Activated CD8-positive, alpha-beta T cell treated with anti-CD3 and anti-CD28 coated beads, Interleukin-2, amount 10 ng/mL, durations not matched to agents 7 days and 5 days (primary cell): ENCODE measurements at regions not wholly inside any gene's neighbourhood (a gene's known extent, or its start where the extent isn't known, plus 50 kb on each side); places are given as distances from the start of the nearest gene placed in this dataset.

Experiments
- ATAC-seq: fragments of 150-1000 bp; cut with Tn5 transposase; one replicate; pipeline ENCODE4 v1.10.0; 2021; ENCODE audit warnings: moderate library complexity
- CTCF ChIA-PET: fragments of 350-600 bp; sonication (Branson Sonifier 250); formaldehyde crosslinking; loops from one replicate; lab custom pipeline; 2021; ENCODE audit warnings: antibody characterized with exemption; lab: Charles Lee
- POLR2A ChIA-PET: fragments of 350-600 bp; sonication (Branson Sonifier 250); formaldehyde crosslinking; loops from one replicate; lab custom pipeline; 2021; ENCODE audit warnings: antibody characterized with exemption; lab: Charles Lee
- DNase-seq: peaks from one replicate; pipeline ENCODE4 v3.0.0-alpha.2; 2020
- H3K27ac Mint-ChIP-seq: one replicate; pipeline ENCODE4 v1.8.0; 2021; ENCODE audit warnings: mild to moderate bottlenecking, mixed read lengths
- H3K27me3 Mint-ChIP-seq: one replicate; pipeline ENCODE4 v1.8.0; 2021; ENCODE audit warnings: low read depth, mixed read lengths
- H3K36me3 Mint-ChIP-seq: one replicate; pipeline ENCODE4 v1.8.0; 2021; ENCODE audit warnings: low read depth, mixed read lengths
- H3K4me1 Mint-ChIP-seq: one replicate; pipeline ENCODE4 v1.8.0; 2021; ENCODE audit warnings: low read depth, mixed read lengths
- H3K4me3 Mint-ChIP-seq: one replicate; pipeline ENCODE4 v1.8.0; 2021; ENCODE audit warnings: mild to moderate bottlenecking, mixed read lengths
- H3K9me3 Mint-ChIP-seq: one replicate; pipeline ENCODE4 v1.8.0; 2022; ENCODE audit warnings: mixed read lengths; ENCODE audit not compliant: insufficient read depth

DNA sequence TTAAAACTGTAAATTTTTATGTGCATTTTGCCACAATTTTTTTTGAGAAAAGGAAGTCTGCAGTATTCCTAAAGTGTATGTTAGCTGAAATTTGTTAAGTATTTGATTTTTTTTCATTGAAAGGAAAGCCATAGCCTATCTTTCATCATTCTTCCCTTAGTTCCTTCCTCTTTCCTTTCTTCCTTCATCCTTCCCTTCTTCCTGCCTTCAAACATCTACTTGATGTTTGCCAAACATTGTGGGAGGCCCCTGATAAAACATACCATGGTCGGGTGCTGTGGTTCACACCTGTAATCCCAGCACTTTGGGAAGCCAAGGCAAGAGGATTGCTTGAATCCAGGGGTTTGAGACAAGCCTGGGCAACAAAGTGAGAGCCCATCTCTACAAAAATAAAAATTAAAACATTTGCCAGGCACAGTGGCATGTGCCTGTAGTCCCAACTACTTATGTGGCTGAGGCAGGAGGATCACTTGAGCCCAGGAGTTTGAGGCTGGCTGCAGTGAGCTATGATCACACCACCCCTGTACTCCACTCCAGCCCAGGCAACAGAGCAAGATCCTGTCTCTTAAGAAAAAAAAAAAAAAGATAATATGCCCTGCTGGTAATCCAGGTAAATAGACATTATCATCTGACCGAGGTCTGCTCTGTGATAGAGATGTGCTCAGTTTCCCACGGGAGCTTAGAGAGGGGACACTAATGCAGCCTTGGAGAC, 62.9 kb upstream of the FOXN2 start:
- ChIA-PET CTCF (no interaction called here), POLR2A (interaction anchor here (0.7 kb wide), 1 partner anchor 311 kb away, joined by 3 read pairs; no protein-coding TSS in a partner anchor)
- H3K9me3 Mint-ChIP-seq = no peaks in the 10 kb centered on the region
- DNase-seq (no peak), ATAC-seq (no peak)
- H3K27me3 Mint-ChIP-seq = no peaks in the 10 kb centered on the region
- no peak overlapping the region for H3K4me3 Mint-ChIP-seq
- peaks cover 9% of the 10 kb centered on the region for H3K4me1 Mint-ChIP-seq
- no peaks in the 10 kb centered on the region for H3K36me3 Mint-ChIP-seq
- no peak overlapping the region for H3K27ac Mint-ChIP-seq

DNA sequence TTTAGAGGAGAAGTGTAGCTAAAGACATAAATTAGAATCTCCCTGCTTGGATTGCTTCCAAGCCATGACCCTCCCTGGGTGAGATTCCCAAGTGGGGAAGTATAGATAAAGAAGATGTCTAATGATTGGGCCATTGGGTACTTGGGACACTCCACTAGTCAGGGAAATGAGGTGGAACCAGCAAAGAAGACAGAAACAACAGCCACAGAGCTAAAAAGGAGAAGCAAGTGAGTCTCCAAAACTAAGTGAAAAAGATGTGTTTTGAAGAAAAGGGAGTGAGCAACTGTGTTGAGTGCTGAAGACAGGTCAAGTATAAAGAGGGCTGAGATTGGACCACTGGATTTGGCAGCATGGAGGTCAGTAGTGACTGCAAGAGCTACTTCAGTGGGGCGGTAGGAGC, 61.2 kb upstream of the FOXN2 start:
- H3K27ac Mint-ChIP-seq = no peak overlapping the region
- H3K36me3 Mint-ChIP-seq = no peaks in the 10 kb centered on the region
- no peak overlapping the region for H3K4me3 Mint-ChIP-seq
- no peaks in the 10 kb centered on the region for H3K27me3 Mint-ChIP-seq
- ChIA-PET POLR2A (no interaction called here), CTCF (interaction anchor here (1.0 kb wide), 1 partner anchor 13 kb away, joined by 3 read pairs; no protein-coding TSS in a partner anchor)
- no peaks in the 10 kb centered on the region for H3K9me3 Mint-ChIP-seq
- ATAC-seq (no peak), DNase-seq (no peak)
- H3K4me1 Mint-ChIP-seq = peaks cover 8% of the 10 kb centered on the region

DNA sequence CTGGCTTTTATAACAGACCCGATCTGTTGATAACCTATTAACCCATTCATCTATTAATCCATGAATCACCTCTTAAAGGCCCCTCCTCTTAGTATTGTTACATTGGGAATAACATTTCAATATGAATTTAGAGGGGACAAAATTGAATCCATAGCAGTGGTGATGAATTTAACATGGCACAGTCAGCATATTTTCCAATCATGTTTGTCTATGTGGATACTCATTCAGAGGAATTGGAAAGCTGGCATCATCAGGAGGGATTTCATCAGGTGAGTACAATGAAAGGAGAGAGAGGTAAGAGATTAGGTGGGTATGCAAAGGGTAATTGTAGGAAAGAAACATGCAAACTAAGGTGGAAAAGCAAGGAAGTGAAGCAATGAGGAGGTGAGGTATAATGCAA, 59.6 kb upstream of the FOXN2 start:
- Mint-ChIP-seq H3K27ac (no peak overlapping the region), H3K27me3 (no peaks in the 10 kb centered on the region), H3K9me3 (no peaks in the 10 kb centered on the region), H3K4me1 (peaks cover 4% of the 10 kb centered on the region), H3K4me3 (no peak overlapping the region), H3K36me3 (no peaks in the 10 kb centered on the region)
- DNase-seq (no peak), ATAC-seq (no peak)
- POLR2A ChIA-PET = no interaction called here
- CTCF ChIA-PET = no interaction called here

DNA sequence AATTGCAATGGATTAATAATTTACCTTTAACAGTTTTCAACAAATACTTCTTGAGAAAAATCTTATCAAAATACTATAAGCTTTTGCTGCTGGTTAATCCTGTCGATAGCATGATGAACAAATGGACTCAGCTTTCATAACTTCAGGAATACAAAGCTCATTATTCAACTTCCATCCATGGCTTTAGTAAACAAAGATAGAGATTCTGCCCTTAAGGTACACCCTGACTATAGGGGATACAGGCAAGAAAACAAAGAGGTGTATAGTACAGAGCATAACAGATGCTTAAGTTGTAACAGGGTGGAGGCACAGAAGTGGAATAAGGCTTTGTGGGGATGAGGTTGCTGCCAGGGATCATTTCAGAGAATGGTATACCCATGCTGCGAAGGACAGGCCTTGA, 57.0 kb upstream of the FOXN2 start:
- no peak for ATAC-seq
- peaks cover 2% of the 10 kb centered on the region for H3K27me3 Mint-ChIP-seq
- no peak overlapping the region for H3K27ac Mint-ChIP-seq
- no peaks in the 10 kb centered on the region for H3K9me3 Mint-ChIP-seq
- ChIA-PET CTCF (interaction anchor here (1.1 kb wide), 1 partner anchor 21 kb away, joined by 3 read pairs; no protein-coding TSS in a partner anchor), POLR2A (no interaction called here)
- H3K36me3 Mint-ChIP-seq = no peaks in the 10 kb centered on the region
- peaks cover 4% of the 10 kb centered on the region for H3K4me1 Mint-ChIP-seq
- no peak for DNase-seq
- H3K4me3 Mint-ChIP-seq = no peak overlapping the region

DNA sequence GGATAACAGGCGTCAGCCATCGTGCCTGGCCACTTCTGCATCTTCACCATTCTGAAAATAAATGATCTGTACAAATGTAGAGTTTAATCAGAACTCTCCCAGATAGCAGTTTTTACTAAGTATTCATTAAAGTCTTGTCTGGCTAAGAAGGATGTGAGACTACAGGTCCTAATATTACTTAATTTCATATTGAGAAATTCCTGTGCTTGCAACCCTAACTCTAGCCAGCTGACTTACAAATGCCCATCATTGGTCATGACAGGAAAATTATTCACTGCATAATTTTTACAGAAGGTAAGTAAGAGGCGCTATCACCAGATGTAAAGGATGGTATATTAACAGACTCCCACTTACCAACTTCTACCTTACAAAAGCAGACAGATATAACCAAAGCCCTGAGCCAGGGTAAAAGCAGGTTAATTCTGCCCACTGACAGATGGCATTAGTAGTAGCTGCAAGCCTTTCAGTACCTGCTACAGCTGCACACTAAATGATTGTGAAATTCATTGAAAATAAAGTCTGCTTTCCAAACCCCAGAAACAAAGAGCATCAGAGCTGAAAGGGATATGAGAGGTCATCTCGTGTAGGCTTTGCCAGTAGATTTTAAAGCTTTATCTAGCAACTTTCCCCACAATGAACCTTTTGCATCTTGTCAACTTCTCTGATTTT, 55.9 kb upstream of the FOXN2 start:
- ATAC-seq (no peak), DNase-seq (no peak)
- Mint-ChIP-seq H3K27ac (no peak overlapping the region), H3K27me3 (peaks cover 2% of the 10 kb centered on the region), H3K36me3 (no peaks in the 10 kb centered on the region), H3K4me3 (no peak overlapping the region), H3K4me1 (peaks cover 4% of the 10 kb centered on the region), H3K9me3 (no peaks in the 10 kb centered on the region)
- ChIA-PET POLR2A (no interaction called here), CTCF (no interaction called here)

DNA sequence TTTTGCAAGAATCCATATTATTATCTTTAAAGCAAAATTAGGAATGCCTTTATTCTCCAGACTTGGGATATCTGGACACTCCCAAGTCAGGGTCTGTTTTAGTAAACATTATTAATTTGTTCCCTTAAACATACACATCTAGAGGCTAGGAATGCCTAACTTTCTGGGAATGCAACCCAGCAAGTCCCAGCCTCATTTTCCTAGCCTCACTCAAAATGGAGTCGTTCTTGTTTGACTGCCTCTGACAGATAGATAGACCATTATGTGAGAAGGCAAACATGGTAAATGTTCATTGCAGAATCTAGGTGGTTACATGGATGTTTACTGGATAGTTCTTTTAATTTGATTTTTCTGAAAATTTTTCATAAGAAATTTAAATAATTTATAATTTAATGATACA, 54.7 kb upstream of the FOXN2 start:
- H3K4me1 Mint-ChIP-seq = peaks cover 4% of the 10 kb centered on the region
- no peaks in the 10 kb centered on the region for H3K9me3 Mint-ChIP-seq
- H3K36me3 Mint-ChIP-seq = no peaks in the 10 kb centered on the region
- DNase-seq = no peak
- ATAC-seq = no peak
- ChIA-PET CTCF (no interaction called here), POLR2A (no interaction called here)
- peaks cover 2% of the 10 kb centered on the region for H3K27me3 Mint-ChIP-seq
- no peak overlapping the region for H3K4me3 Mint-ChIP-seq
- no peak overlapping the region for H3K27ac Mint-ChIP-seq

DNA sequence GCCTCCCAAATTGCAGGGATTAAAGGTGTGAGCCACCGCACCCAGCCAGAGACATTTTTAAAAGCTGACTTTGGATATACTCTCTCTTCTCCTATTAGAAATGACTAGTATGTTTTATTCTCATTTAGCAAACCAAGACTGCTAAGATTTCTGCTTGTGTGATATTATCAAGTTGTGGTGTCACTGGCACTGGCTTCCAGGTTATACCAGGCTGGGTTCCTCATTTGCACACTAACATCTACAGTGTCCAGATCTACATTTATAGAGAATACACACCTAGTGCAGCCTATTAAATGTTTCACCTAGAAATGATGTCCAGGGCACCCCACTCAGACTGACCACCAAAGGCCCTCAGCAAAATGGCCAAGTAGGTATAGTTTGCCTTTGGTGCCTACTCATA, 49.9 kb upstream of the FOXN2 start:
- POLR2A ChIA-PET = no interaction called here
- ATAC-seq (no peak), DNase-seq (no peak)
- H3K27ac Mint-ChIP-seq = no peak overlapping the region
- H3K4me1 Mint-ChIP-seq = peaks cover 4% of the 10 kb centered on the region
- no peak overlapping the region for H3K4me3 Mint-ChIP-seq
- CTCF ChIA-PET = no interaction called here
- peaks cover 2% of the 10 kb centered on the region for H3K27me3 Mint-ChIP-seq
- no peaks in the 10 kb centered on the region for H3K9me3 Mint-ChIP-seq
- no peaks in the 10 kb centered on the region for H3K36me3 Mint-ChIP-seq
